HS-27A (cell line): ENCODE measurements at regions not wholly inside any gene's neighbourhood (a gene's known extent, or its start where the extent isn't known, plus 50 kb on each side); places are given as distances from the start of the nearest gene placed in this dataset.

ENCODE experiments used
- DNase-seq: peaks from one replicate; pipeline ENCODE4 v3.0.0-alpha.2; 2012; ENCODE audit warnings: low read depth, missing footprints

DNA sequence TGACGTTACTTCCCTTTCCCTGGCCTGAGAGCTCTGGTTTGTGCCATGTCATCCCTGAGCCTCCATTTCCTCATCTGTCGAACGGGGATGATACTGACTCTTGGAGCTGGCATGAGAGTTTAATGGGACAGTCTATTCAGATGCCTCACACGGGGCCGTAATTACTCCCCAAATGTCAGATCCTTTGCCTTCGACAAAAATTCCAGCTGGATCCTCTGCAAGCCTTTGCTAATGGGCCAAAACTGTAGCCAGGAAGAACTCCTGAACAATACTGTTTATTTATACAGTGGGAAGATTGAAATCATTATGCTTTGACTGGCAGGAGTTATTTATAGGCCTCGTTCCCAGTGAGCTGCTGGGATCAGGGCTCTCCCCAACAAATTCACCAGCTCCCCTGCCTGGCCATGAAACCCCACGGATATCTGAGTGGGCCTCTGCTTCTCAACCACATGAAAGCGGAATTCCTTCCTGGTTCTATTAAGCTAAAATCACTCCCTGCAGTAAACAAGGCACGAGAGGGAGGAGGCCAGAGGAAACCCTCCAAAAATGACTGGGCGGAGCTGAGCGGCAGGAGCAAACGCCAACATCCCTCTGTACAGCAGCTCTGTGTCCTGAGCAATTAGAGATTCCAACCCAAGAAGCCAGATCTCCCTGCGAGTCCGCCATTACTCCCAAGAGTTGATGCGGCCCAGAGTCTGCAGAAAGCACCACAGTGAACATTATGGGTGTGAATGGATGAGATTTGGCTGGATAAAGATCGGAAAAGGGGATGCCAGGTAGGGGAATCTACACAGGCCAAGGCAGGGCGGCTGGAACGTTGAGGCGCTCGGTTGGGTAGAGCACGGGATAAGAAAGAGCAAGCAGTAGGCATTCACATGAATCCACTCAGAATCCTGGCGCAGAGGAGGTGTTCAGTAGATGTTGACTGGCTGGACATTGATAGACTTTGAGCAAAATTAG is 326.1 kb downstream of the BCL11B start:
- DNase-seq, result no peak

DNA sequence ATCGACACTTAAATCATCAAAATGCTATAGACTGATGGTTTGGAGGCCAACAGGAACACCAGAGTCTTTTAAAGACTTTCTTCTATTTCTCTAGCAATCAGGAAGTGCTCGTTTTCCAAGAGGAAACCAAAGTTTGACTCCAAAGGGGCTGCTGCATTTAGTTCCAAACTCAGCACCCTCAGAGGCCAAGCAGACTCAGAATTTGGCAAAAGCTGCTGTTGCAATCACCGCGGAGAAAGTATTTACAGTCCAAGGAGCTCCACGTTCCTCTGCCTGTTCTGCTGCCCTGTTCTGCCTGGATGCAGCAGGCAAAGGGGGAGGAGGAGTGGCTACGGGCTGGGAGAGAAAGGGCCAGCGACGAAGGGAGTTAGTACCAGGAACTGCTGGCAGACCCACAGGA is 325.1 kb downstream of the BCL11B start:
- no peak for DNase-seq

DNA sequence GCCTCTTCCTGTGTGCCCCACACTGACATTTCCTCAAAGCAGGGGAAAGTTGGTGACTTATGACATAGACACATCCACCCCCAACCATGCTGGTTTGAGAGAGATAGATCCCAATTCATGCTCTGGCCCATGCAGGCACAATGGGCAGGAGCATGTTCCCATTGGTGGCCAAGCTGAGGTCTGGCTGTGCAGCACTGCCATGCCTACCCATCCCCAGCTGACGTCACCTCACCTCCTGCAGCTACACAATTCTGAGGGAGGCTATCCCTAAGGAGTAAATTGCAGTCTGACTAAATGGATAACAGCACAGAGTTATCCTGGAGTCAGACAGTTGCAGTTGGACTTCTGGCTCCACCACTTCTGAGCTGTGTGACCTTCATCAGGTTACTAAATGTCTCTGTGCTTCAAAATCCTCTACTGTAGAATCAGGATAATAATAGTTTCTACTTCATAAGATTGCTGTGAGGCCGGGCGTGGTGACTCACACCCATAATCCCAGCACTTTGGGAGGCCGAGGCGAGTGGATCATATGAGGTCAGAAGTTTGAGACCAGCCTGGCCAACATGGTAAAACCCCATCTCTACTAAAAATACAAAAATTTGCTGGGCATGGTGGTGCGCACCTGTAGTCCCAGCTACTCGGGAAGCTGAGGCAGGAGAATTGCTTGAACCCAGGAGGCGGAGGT is 323.9 kb downstream of the BCL11B start:
- DNase-seq, result no peak

DNA sequence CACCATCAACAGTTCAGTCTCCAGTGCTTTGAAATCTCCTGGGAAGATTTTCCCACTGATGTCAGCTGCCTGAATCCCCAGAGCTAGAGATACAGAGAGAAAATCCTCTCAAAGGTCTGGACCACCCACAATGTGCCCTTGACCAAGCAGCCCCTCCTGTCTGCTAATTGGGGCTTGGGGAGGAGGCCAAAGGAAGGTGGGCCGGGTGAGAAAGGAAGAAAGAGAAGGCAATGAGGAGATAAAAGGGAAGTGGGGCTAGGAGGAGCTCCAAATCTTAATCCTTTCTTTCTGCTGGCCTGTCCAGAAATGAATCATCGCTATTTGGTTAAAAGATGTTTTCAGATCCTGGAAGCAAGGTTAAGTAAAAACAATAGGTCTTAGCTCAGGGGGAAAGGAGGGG is 322.9 kb downstream of the BCL11B start:
- no peak for DNase-seq

GRCh38 chr14:98949481-98950135 is 322.4 kb downstream of the BCL11B start:
- no peak for DNase-seq

DNA sequence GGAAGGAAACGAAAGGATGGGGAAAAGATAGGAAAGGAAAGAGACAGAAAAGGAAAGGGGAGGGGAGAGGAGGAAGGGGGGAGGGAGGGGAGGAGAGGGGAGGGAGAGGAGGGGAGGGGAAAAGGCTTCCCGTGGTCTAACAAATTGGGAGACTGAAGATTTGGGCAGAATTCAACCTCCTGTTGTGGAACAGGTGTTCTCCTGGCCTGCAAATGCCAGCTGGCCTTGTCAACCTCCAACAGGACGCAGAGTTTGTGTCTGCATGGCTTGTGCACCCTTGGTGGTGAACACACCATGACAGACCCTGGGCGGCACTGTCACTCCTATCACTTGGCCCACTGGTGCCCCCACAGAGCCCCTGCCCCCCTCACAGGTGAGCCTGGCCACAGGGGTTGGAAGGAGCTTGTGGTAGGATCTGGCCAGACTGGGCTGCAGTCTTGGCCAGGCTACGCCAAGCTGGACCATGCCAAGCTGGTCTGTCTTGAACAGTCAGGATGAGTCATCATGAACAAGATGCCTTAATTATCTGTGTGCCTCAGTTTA is 321.6 kb downstream of the BCL11B start:
- DNase-seq, result no peak

DNA sequence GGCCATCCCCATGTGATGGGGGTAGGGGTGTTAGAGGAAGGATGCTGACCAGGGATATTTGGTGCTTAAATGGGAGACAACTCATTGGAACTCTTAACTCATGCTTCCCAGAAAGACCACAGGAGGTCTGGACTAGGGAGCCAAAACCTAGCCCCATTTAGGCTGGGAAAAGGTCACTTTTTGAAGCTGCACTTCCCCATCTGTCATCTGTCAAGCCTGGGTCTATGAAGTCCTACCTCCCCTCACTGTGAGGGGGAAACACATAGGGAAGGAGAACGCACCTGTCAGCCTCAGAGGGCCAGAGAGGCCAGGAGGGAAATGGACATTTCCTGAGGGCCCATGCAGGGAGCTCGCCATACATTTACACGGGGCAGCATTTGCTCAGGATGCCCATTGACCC is 321.0 kb downstream of the BCL11B start:
- DNase-seq, result no peak

GRCh38 chr14:98951521-98952152 is 320.4 kb downstream of the BCL11B start:
- DNase-seq, result no peak

DNA sequence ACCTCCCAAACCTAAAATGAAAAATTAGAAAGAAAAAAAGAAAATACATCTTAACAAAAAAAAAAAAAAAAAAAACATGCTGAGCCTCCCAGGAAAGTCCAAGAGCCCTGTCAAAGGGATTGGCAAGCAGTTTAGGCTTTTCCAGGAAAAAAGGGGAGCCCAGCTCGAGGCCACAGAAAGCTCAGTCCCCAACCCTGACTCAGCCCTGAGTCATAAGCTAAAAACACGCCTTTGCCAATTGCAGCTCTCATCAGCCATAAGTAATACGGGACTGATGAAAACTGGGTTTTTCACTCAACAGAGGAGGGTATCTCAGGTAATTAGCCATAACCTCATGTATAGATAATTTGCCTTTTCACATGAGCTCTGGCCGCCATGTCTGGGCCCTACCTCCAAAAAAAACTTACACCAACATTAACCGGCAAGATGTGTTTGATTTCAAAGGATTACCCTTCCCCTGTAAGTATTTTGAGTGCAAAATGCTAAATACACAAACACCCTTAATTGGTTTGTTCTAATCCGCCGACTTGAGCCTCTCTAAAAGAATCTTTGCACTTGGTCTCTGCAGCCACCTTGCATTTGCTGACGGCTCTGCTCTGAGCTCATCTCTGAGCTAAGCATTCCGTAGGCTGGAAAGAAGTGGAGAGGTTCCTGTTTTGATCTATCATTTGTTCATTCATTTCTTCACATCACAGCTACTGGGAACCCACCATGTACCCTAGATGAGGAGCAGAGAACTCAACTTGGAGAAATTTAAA is 319.2 kb downstream of the BCL11B start:
- no peak for DNase-seq

DNA sequence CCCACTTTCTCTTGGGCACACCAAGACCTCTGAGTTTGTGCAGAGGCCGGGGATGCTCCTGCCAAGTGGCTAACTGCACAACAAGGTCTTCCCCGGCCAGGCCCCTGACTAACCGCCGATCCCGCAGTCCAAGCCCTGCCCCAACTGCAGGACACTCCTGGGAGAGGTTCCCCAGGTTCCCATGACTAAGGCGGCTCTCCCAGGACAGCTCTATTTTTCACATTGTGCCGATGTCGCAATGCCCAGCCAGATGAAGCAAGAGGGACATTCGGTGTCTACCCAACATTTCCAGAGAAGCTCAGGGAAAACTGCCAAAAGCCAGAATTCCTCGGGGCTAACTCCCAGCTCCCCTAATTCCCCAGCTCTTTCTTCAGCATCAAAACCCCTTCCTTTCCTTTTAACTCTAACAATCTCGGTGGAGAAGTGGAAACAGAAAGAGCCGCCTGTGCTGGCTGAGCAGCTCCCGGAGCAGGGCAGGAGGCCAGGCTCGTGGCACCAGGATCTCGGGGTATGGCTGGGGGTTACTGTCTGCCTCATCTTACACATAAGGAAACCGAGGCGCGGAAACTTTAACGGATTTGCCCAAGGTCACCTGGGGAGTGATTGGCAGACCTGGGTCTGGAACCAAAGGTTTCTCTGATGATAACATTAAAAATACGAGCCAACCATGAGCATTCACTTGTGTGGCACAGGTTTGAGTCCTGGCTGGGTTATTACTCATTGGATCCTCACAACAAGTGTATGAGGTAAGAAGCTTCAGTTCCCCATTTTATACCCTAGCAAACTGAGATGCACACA is 318.2 kb downstream of the BCL11B start:
- no peak for DNase-seq

- no peak for DNase-seq
Measured at GRCh38 chr14:98954349-98955000, 317.5 kb downstream of the BCL11B start.

- no peak for DNase-seq
Measured at GRCh38 chr14:98955036-98955740, 316.8 kb downstream of the BCL11B start.

- DNase-seq, result no peak
Measured at GRCh38 chr14:98955741-98956070, 316.3 kb downstream of the BCL11B start.

DNA sequence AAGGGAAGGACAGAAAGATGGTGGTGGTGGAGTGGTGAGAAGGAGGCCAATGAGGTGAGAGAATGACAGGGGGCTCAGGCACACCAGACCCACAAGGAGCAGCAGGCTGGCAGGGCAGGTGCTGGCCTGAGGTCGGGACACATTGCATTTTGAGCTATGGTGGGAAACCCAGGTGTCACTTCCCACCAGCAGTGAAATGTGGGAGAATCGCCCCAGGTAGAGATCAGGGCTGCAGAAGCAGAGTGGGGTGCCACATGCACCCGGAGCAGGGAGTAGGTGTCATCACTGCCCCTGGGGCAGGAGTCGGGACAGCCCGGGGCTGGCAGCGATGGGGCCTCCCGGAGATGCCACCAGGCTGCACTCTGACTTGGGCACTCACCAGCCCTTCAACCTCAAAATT is 315.8 kb downstream of the BCL11B start:
- no peak for DNase-seq

DNA sequence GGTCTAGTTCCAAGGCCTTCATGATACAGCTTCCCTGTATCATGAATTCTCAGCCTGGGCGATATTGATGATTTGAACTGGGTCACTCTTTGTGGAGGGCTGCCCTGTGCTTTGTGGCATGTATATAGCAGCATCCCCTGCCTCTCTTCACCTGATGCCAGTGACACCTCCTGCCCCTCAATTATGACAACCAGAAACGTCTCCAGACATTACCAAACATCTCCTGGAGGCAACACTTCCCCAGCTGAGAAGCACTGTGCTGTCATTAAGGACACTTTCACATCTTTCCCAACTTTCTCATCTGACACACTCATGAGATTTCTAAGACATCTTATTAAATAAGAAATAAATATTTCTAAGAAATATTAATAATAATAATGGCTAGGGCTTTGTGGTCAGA is 315.3 kb downstream of the BCL11B start:
- no peak for DNase-seq

DNA sequence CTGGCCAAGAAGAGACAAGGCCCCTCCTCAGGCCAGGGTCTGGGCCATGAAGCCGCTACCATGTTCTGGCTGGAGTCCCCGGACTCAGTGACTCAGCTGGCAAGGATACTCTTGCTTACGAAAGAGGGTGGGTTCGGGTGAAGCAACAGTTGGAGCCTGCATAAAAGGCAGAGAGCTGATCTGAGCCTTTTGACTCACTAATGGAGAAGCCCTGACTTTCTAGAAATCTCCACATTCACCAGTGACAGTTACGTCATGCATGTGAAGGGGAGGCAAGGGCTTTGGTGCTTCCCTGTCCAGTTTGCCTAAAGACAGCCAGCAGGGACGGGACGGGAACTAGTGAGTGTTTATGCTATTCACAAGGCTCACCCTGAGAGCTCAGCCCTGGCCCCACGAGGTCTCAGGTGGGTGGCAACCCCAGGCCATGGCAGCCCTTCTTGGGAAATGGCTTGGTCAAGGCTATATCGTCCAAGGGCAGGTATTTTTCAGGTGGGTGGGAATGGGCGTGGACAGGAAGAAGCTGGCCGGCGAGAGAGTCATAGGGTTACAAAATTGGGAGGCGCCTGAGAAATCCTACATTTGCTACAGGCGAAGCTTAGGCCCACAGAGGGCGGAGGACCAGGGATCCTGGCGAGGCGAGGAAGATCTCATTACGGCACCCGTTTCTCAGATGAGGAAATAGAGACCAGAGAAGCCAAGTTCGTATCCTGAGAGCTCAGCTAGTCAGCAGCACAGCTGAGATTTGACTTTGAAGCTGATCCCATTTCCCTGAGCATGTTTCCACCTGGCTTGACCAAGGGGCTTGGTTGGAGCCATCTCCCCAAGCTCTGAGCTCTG is 314.6 kb downstream of the BCL11B start:
- DNase-seq, result no peak

DNA sequence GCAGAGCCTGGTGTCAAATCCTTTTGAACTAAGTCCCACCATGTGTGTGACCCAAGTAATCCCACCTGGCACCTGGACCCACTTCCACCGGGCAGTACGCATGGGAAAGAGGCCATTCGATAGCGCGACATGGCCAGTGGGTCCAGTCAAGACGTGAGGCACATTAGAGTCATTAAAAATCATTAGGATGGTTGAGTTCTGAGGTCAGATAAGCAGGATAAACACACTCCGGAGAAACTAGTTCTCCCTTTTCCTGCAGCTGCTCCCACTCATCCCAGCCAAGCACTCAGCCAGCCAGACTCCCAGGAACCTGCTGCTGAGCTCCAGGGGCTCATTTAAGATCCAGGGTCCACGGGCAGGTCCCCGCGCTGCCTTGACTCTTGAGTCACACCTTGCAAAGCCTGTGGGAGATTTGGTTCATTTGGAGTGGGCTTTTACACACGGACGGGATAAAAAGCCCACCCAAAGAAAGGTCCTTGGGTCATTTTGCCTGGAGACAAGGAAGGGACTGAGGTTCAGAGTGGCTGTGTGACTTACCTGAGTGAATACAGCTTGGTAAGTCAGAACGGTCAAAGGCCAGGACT is 313.9 kb downstream of the BCL11B start:
- DNase-seq, result no peak

- DNase-seq, result no peak
Measured at GRCh38 chr14:98958632-98959031, 313.4 kb downstream of the BCL11B start.
